GM19025 (cell line): ENCODE measurements at regions not wholly inside any gene's neighbourhood (a gene's known extent, or its start where the extent isn't known, plus 50 kb on each side); places are given as distances from the start of the nearest gene placed in this dataset.

ENCODE experiments used
- ATAC-seq: cut with Tn5 transposase; IDR thresholded peaks from one replicate; pipeline ENCODE4 v1.9.1; 2021; ENCODE audit warnings: mild to moderate bottlenecking, low read depth, moderate library complexity; ENCODE audit not compliant: unreplicated experiment

DNA sequence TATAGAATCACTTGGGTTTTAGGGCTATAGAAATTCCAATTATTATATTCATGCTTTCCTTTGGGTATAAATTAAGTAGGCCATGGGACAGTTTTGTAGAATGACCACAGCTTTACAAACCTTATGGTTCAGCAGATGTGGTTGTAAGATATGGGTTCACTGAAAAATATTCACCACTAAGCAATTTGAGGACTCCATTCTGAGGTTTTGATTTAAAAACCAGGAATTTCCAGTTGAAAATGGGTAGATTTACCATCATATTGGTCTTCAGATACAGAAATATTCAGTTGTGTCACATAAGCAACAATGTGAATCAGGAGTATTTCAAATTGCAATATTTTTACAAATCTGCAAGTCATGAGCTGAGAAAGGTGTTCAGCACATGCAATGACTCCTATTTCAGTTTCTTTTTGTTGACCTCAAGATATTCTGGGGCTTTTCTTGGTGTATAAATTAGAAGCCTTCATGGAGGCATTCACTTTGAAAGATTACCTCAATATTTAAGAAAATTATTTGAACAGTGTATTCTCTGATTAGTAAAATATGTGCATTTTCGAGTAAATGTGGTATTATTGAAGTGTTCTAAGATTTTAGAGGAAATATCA, 218.4 kb upstream of the HCCS start:
- ATAC-seq, result no peak

DNA sequence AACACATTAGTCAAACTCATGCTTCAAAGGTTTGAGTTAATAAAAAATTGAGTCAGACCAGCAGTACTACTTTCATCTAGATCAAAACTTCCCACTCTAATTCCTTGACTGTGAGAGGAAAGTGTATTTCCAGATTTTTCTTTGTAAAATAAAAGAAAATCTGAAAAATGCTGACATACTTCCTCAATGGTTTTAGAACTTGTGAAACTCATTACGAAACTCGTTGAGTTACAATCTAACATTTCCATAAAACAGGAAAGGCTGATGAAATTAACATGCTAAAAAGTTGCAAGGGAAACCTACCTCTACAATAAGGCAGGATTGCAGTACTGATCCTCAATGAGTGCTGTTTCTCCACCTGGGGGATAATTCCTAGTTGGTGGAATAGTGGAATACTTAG, 217.8 kb upstream of the HCCS start:
- no peak for ATAC-seq

DNA sequence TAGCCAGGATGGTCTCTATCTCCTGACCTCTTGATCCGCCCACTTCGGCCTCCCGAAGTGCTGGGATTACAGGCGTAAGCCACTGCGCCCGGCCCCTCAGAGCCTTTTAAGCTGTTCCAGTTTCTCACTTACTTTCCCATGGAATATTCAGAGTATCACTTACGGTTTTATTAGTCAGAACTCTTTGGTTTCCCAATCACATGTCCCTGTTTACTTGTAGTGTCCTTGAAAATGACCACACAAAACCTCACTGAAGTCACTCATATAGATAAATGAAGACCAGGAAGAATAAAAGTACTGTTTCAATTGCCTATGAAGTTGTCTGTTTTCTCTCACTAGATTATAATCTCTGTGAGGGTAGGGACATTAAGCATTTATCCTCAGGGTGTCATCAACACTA, 217.2 kb upstream of the HCCS start:
- no peak for ATAC-seq

DNA sequence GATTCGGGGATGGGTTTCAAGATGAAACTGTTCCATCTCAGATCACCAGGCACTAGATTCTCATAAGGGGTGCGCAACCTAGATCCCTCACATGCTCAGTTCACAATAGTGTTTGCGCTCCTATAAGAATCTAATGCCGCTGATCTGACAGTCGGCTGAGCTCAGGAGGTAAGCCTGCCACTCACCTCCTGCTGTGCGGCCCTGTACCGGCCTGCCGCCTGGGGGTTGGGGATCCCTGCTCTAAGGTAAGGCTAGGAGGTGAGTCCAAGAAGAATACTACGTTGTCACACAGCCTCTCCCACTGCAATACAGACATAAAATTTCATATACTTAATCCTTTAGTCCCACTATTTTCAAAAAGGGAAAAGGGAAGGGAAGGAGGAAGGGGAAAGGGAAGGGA, 213.4 kb upstream of the HCCS start:
- ATAC-seq, result no peak

DNA sequence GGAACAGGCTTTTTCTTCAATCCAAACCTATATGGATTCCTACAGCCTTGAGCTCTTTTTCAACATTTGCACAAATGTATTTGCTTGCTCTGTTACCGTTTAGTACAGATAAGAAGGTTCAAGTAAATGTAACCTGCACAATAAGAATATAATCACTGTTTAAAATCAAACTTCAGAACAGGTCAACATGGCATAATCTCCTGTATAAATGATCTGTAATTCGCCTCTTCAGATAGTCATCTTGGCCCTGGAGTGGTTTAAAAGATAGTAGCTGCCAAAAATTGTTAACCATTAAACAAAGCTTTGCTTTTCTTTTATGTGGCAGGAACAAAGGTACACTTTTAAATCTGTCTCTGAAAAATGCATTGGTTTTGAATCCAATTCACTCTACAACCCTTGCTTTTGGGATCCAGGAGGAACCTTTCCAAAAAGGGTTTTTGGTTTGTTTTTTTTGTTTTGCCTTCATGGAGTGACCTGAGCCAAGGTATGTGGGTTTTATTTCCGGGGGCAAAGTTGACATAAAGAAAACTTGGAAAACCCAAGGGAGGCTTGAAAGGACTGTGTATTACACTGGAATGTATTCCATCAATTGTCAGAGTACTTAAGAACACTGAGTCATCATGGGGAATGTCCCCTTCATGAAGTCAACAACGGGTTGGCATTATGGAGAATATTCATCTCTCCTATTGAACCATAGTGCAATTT, 210.4 kb upstream of the HCCS start:
- ATAC-seq, result no peak

DNA sequence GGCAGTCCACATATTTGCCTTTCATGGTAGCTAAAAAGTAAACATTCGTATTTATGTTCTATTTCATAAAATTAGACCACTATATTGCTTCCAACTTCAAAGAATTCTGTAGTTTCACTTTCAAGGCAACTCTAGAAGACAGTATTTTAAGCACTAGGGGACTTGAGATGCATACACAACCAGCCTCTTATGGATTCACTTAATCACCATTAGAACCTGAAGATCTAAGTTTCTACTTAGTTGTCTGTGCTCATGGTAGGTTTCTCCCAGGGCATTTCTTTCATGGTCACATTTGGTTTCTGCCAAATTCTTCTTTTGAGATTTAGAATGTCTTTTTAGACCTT, 209.9 kb upstream of the HCCS start:
- no peak for ATAC-seq

DNA sequence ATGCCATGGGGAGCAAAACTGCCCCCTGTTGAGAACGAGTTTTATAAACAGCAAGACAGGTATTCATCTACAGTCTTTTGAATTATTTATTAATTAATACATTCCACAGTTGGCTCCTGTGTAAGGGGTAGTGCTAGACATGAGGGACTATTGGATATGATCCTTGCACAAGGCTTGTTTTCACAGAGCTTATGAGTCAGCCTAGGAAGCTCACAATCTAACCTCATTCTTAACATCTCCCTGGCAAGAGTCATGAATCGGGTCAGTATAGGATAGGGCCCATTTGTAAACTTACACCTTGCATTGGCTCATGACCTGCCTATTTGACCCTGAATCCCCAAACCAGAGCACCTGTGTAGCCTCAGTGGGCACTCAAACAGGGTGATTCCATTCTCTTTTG, 209.1 kb upstream of the HCCS start:
- no peak for ATAC-seq

DNA sequence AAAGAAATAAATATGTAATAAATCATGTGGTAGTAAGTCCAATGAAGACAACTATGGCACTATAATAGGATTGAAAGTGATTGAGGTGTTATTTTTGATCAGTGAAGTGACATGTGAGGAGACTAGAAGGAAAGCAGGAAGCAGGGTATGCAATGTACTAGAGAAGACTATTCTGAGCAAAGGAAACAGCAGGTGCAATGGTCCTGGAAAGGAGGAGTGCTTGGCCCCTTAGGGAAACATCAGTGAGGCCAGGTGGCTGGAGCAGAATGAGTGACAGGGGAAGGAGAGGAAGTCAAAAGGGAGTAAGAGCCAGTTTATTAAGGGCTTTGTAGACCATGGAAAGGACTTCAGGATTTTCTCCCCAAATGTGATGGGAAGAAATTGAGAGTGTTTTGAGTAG, 207.6 kb upstream of the HCCS start:
- no peak for ATAC-seq

DNA sequence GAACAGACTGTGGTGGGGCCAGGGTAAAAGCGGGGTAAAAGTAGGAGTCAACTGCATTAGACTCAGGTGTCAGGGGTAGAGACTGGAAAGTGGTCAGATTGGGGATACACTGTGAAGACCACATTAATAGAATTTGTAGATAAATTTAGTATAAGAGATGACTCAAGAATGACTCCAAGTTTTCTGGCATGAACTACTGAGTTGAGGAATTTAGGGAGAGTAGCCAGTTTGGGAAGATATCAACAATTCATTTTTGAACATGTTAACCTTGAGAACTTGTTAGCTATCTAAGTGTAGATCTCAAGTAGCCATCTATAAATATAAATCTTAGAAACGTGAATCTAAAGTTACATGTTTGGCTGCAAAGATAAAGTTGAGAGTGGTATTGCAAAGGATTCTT, 206.9 kb upstream of the HCCS start:
- ATAC-seq, result no peak

DNA sequence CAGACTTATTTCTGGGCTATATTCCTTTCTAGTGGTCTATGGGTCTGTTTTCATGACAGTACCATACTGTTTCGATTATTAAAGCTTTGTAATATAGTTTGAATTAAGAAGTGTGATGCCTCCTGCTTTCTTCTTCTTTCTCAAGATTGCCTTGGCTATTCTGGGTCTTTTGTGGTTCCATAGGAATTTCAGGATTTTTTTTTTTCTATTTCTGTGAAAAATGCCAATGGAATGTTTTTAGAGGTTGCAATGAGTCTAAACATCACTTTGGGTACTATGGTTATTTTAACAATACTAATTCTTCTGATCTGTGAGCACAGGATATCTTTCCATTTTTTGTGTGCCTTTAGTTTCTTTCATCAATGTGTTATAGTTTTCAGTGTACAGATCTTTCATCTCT, 204.3 kb upstream of the HCCS start:
- ATAC-seq, result no peak

DNA sequence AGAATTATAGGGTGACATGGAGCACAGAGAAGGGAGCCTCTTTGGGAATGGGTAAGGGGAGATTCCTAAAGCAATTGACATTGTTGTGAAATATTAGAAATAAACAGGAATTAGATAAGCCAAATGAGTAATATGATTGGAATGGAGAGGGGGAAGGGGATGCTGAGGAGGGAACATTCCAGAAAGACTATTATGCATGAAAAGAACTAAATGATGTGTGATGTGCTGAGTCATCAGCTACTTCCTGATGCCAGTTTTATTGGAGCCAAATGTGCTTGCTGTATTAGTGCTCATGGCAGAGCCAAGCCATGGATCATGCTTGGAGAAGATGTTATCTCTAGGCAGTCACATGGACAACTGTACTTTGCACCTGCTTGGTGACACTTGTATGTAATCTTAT, 189.0 kb upstream of the HCCS start:
- no peak for ATAC-seq

DNA sequence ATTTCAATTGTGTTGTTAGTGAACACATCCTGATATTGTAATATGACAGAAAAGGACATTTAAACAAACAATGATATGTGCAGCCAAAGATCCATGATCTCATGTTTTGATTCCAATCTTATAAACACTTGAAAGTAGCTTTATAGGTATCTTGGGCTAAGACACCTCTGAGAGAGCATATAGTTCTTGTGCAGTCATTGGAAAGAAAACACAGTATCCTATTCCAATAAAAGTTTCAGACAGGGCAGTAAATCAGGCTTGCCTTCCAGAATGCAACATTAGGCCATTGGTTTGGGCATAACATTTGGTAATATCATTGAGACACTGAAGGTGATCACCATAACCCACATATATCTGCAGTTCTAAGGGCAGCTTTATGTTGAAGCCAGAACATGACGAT, 188.3 kb upstream of the HCCS start:
- no peak for ATAC-seq

DNA sequence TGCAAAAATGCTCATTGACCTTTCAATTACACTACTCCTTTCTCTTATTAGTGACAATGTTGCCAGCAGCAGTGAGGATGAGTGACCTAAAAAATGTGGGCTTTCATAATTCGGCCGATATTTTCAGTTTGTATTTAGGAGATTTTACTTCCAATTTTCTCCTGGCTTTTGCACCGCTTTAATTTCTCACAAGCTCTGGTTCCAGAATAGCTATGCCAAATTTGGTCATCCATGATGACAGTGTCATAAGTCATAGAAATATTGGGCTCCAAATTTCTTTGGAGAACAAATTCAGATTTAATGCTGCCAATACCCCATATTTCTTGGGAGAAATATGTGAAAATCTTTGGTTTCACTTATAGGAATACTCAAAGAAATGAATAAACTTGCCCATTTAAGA, 187.7 kb upstream of the HCCS start:
- ATAC-seq, result no peak

DNA sequence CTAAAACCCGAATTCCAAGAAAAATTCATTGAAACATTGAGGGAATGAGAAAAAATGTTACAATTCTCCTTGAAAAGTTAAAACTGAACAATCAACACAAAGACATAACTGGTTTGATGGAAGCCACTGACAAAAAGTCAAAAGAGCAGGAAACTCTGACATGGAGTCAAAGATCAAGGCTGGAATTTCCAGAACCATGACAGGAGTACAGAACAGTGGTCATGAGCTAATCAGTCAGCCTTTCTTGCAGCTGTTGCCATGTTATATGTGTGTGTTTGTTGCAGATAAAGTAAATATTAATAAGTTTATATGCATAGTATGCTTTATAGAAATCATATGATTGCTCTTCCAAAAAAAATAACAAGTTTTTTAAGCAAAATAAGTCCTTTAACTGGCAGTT, 184.7 kb upstream of the HCCS start:
- ATAC-seq, result no peak

DNA sequence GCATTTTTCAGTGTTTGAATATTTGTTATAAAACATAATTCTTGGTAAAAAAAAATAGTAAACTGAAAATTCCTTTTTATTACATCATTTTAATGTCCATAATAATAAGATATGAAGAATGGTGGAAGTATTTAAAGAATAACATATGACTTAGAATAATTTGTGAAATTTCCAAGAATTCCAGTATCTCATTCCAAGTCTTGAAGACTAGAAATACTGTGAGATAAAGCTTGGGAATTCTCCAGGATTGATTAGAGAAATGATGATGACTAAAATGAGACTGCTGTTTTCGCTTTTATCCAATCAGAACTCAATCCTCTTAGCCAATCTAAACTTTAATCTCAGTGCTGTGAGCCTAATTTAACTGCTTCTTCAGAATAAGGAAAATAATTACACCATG, 184.2 kb upstream of the HCCS start:
- ATAC-seq, result no peak

DNA sequence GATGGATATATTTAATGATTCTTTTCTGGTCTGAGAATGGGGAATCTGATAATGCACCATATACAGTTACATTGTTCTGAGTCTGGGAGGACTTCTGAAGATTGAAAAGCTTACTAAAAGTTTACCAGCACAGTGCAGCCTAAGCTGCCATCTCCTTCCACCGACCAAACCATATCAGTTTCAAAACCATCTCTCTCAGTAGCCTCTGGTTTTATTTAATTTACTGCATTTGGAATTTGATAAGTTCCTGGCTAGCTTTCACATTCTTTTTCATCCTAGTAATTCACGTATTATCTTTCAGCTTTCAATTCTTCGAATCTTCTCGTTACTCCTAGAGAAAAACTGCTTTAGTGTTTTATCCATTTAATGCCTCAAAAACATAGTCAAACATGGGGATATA, 181.4 kb upstream of the HCCS start:
- no peak for ATAC-seq

DNA sequence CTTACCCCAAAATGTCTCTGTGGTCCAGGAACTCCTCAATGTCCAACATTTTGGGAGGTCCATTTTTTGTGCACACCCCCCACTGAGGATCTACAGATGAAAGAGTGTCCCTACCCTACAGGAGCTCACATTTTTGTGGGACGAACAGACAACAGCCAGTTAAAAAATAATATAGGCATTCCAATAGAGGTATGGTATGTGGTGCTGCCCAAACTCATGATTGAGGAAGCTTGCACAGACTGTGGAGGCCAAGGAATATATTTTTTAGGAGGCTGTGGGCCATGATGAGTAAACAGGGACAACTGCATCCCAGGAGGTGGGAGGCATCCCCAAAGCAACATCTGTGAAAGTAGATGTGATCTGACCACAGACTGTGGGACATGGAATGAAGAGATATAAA, 181.0 kb upstream of the HCCS start:
- ATAC-seq, result no peak

DNA sequence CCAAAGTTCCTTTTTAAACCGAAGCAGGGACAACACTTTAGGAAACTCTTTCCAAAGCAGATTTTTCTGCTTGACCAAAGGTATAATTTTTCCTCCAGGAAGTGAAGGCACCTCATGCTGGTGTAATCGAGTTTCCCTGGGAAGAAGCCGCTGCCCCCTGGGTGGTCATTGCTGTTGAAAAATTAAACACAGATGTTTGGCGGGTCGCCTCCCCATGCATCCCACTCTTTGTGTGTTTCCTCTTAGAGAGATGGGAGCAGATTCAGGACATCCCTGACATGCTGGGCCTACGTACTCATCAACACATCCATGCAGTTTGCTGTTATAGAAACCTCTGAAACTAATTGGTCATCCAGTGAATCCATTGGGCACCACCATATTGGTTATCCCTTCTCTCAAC, 179.2 kb upstream of the HCCS start:
- no peak for ATAC-seq

DNA sequence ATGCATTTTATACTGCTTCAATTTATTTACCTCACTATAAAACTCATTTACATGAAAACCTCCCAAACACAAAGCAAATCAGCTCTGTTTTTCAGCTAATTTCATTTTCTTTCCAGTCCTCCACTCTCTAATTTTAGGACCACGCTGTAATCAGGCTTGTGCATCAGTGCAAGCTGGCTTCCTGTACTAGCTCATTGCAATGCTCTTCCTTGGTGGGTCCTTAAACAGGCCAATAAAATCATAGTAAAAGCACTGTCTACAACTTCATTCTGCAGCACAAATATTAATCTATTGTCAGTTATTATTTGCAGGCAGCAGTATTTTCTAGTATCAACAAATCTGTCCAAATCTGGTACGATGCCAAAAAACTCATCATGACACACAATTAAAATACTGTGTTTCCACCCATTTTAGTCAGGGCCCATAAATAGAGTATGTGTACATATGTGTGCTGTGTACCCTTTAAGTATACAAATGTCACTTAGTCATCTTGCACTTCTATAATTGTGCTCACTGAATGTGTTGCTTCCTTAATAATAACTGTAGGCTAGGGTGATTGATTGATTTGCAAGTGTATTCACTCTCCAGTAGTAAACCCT, 178.2 kb upstream of the HCCS start:
- ATAC-seq, result no peak

DNA sequence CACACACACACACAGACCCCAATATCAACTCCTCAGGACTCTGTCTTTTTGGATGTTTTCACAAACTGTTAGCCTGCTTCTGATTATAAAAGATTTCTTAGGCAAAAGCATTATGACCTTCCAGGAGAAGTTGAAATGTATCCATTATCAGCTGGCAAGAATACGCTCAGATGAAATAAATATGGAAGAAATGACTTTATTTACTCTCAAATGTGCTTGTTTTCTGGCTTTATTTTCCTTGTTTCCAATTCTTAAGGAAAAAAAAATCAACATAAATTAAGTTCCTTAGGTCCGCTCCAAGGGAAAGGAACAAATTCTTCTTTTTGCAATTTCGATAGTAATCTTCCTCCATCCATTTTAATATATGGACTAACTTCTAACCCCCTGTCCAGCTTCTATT, 175.6 kb upstream of the HCCS start:
- no peak for ATAC-seq

DNA sequence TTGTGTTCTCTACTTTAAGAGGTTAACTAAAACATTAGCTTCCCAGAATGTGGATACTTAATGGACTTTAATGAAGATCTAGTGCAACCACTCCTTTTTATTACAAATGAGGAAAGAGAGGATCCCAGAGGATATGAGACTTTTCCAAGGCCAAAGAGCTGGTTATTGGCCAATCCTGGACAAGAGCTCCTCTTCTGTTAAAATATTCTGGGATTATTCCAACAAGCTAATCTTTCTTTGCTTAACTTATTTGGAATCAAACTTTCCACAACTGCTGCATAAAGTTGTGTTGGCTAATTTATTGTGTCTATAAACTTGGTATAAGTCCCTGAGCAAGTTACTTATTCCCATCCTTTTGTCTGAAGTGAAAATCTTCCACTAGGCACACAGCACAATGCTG, 174.2 kb upstream of the HCCS start:
- ATAC-seq, result no peak

DNA sequence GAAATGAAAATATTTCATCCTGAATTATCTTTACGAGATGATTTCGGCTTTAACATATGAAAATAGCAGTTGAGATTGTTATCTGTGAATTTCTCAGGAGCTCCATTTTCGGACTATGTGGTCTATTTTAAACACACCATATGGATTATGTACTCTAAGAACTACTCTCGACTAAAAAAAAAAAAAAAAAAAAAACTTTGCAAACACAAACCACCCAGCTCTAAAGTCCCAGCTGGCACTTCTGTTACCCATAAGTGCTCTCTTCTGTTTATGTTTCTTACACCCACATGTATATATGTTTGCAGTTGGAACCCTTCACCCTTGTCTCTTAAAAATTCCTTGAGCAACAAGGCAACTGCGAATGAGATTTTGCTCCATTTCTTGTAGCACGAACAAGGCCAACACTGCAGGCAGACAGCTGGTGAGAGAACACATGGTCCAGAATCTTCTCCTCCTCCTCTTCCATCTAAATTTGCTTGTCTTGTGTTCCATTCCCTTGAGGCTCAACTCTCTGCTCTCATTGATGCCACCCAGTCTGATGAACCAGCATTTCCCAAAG, 172.7 kb upstream of the HCCS start:
- ATAC-seq, result no peak
